Neural progenitor cell (in vitro differentiated cells): ENCODE measurements at regions not wholly inside any gene's neighbourhood (a gene's known extent, or its start where the extent isn't known, plus 50 kb on each side); places are given as distances from the start of the nearest gene placed in this dataset.

Source experiments
- DNase-seq: peaks from one replicate; pipeline ENCODE4 v3.0.0-alpha.2; 2016; ENCODE audit warnings: low spot score
- H2AFZ ChIP-seq: fragments of 200-600 bp; sonication (generic); replicated peaks from 2 replicates; pipeline ENCODE4 v1.6.1; 2016; ENCODE audit warnings: antibody characterized with exemption
- H3F3A ChIP-seq: fragments of 200-600 bp; sonication (generic); 2 replicates; pipeline ENCODE4 v1.6.1; 2016; ENCODE audit warnings: antibody characterized with exemption, low read depth
- H3K27ac ChIP-seq: fragments of 200-600 bp; sonication (generic); 2 replicates; pipeline ENCODE4 v1.5.1; 2016; ENCODE audit warnings: mild to moderate bottlenecking
- H3K27me3 ChIP-seq: fragments of 200-600 bp; sonication (generic); 2 replicates; pipeline ENCODE4 v1.6.1; 2016; ENCODE audit warnings: mild to moderate bottlenecking, moderate library complexity
- H3K36me3 ChIP-seq: fragments of 200-600 bp; sonication (generic); 2 replicates; pipeline ENCODE4 v1.5.1; 2016
- H3K4me1 ChIP-seq: fragments of 200-600 bp; sonication (generic); 2 replicates; pipeline ENCODE4 v1.6.1; 2016; ENCODE audit warnings: mixed run types
- H3K4me2 ChIP-seq: fragments of 200-600 bp; sonication (generic); 2 replicates; pipeline ENCODE4 v1.6.1; 2016
- H3K4me3 ChIP-seq: fragments of 200-600 bp; sonication (generic); 2 replicates; pipeline ENCODE4 v1.5.1; 2016
- H3K79me2 ChIP-seq: fragments of 200-600 bp; sonication (generic); 2 replicates; pipeline ENCODE4 v1.6.1; 2016; ENCODE audit warnings: low read depth
- H3K9ac ChIP-seq: fragments of 200-600 bp; sonication (generic); 2 replicates; pipeline ENCODE4 v1.6.1; 2016
- H3K9me3 ChIP-seq: fragments of 200-600 bp; sonication (generic); 2 replicates; pipeline ENCODE4 v1.5.1; 2016; ENCODE audit warnings: low read depth
- H4K20me1 ChIP-seq: fragments of 200-600 bp; sonication (generic); 2 replicates; pipeline ENCODE4 v1.6.1; 2016; ENCODE audit warnings: low read depth
- H3K27ac Mint-ChIP-seq: 3 replicates; pipeline ENCODE4 v1.8.0; 2021; ENCODE audit warnings: mixed read lengths
- H3K27me3 Mint-ChIP-seq: 2 replicates; pipeline ENCODE4 v1.8.0; 2022; ENCODE audit warnings: low read depth, mild to moderate bottlenecking, inconsistent platforms, moderate library complexity, mixed read lengths; ENCODE audit not compliant: insufficient read depth
- H3K36me3 Mint-ChIP-seq: 3 replicates; pipeline ENCODE4 v1.8.0; 2021; ENCODE audit warnings: mixed read lengths
- H3K4me1 Mint-ChIP-seq: 3 replicates; pipeline ENCODE4 v1.8.0; 2021; ENCODE audit warnings: mixed read lengths
- H3K4me3 Mint-ChIP-seq: 3 replicates; pipeline ENCODE4 v1.8.0; 2021; ENCODE audit warnings: mild to moderate bottlenecking, moderate library complexity, mixed read lengths
- H3K9me3 Mint-ChIP-seq: 3 replicates; pipeline ENCODE4 v1.8.0; 2020; ENCODE audit warnings: mixed read lengths
- CTCF ChIP-seq: fragments of 200-600 bp; sonication (generic); IDR thresholded peaks from 2 replicates; pipeline ENCODE4 v1.5.1; 2017; ENCODE audit warnings: antibody characterized with exemption, mild to moderate bottlenecking
- EZH2 ChIP-seq: fragments of 200-600 bp; sonication (generic); IDR thresholded peaks from 2 replicates; pipeline ENCODE4 v1.6.1; 2017; ENCODE audit warnings: antibody characterized with exemption, mild to moderate bottlenecking, moderate library complexity
- EZH2phosphoT487 ChIP-seq: fragments of 200-600 bp; sonication (generic); IDR thresholded peaks from 2 replicates; pipeline ENCODE4 v1.6.1; 2017; ENCODE audit warnings: antibody characterized with exemption

- H3K4me2 ChIP-seq = no peak overlapping the region
- H3K9me3 ChIP-seq = no peaks in the 10 kb centered on the region
- Mint-ChIP-seq H3K4me1 (no peaks in the 10 kb centered on the region), H3K4me3 (no peak overlapping the region), H3K27me3 (peaks cover 10% of the 10 kb centered on the region), H3K9me3 (no peaks in the 10 kb centered on the region), H3K27ac (no peak overlapping the region), H3K36me3 (no peaks in the 10 kb centered on the region)
- H3K9ac ChIP-seq = no peak overlapping the region
- H3K27ac ChIP-seq = no peak overlapping the region
- no peaks in the 10 kb centered on the region for H3K4me1 ChIP-seq
- no peak for TF ChIP-seq EZH2phosphoT487
- no peak for TF ChIP-seq CTCF
- TF ChIP-seq EZH2 = no peak
- H3K79me2 ChIP-seq = no peaks in the 10 kb centered on the region
- no peaks in the 10 kb centered on the region for H3K36me3 ChIP-seq
- no peaks in the 10 kb centered on the region for H3K27me3 ChIP-seq
- DNase-seq = no peak
- no peaks in the 10 kb centered on the region for H3F3A ChIP-seq
- no peaks in the 10 kb centered on the region for H4K20me1 ChIP-seq
- no peak overlapping the region for H2AFZ ChIP-seq
- H3K4me3 ChIP-seq = no peak overlapping the region
Measured at GRCh38 chr1:34618381-34618780, 136.5 kb upstream of the GJB5 start.

DNA sequence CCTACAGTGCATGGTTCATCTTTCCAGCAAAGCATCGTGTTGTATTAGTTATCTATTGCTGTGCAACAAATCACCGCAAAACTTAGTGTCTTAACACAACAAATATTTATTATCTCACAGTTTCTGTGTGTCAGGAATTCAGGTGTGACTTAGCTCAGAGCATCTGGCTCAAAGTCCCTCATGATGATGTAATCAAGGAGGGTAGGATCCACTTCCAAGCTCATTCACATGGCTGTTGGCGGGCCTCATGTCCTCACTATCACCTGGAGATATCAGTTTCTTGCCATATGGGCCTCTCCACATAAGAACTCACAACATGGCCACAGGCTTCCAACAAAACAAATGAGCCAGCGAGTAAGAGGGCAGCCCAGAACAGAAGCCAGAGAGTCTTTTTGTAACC is 135.6 kb upstream of the GJB5 start:
- no peaks in the 10 kb centered on the region for H3K27me3 ChIP-seq
- H2AFZ ChIP-seq = no peak overlapping the region
- Mint-ChIP-seq H3K4me1 (no peaks in the 10 kb centered on the region), H3K36me3 (no peaks in the 10 kb centered on the region), H3K27ac (no peak overlapping the region), H3K27me3 (peaks cover 8% of the 10 kb centered on the region), H3K4me3 (no peak overlapping the region), H3K9me3 (no peaks in the 10 kb centered on the region)
- TF ChIP-seq EZH2 = no peak
- no peak for TF ChIP-seq EZH2phosphoT487
- H3K79me2 ChIP-seq = no peaks in the 10 kb centered on the region
- H4K20me1 ChIP-seq = no peaks in the 10 kb centered on the region
- H3K4me3 ChIP-seq = no peak overlapping the region
- no peak overlapping the region for H3K27ac ChIP-seq
- no peak for DNase-seq
- no peaks in the 10 kb centered on the region for H3K4me1 ChIP-seq
- H3K36me3 ChIP-seq = no peaks in the 10 kb centered on the region
- H3K4me2 ChIP-seq = no peak overlapping the region
- no peaks in the 10 kb centered on the region for H3K9me3 ChIP-seq
- no peak overlapping the region for H3K9ac ChIP-seq
- H3F3A ChIP-seq = no peaks in the 10 kb centered on the region

GRCh38 chr1:34621916-34622315 is 132.9 kb upstream of the GJB5 start:
- peaks cover 12% of the 10 kb centered on the region for H3K27me3 Mint-ChIP-seq

More at GRCh38 chr1:34621916-34622315, 132.9 kb upstream of the GJB5 start:
- H3F3A ChIP-seq = no peaks in the 10 kb centered on the region
- no peak for DNase-seq
- H3K9me3 ChIP-seq = no peaks in the 10 kb centered on the region
- H3K27ac Mint-ChIP-seq = no peak overlapping the region
- no peaks in the 10 kb centered on the region for H3K36me3 Mint-ChIP-seq
- no peak overlapping the region for H2AFZ ChIP-seq
- H3K9me3 Mint-ChIP-seq = no peaks in the 10 kb centered on the region
- no peak overlapping the region for H3K4me3 Mint-ChIP-seq
- no peak overlapping the region for H3K4me3 ChIP-seq
- H3K4me1 Mint-ChIP-seq = no peaks in the 10 kb centered on the region
- no peaks in the 10 kb centered on the region for H3K27me3 ChIP-seq
- no peaks in the 10 kb centered on the region for H3K79me2 ChIP-seq
- H3K27ac ChIP-seq = no peak overlapping the region
- no peaks in the 10 kb centered on the region for H3K4me1 ChIP-seq
- H3K9ac ChIP-seq = no peak overlapping the region
- H3K36me3 ChIP-seq = no peaks in the 10 kb centered on the region
- H4K20me1 ChIP-seq = no peaks in the 10 kb centered on the region
- no peak for TF ChIP-seq CTCF
- TF ChIP-seq EZH2 = no peak
- TF ChIP-seq EZH2phosphoT487 = no peak
- H3K4me2 ChIP-seq = no peak overlapping the region
